SK-N-DZ (cell line): ENCODE measurements at regions not wholly inside any gene's neighbourhood (a gene's known extent, or its start where the extent isn't known, plus 50 kb on each side); places are given as distances from the start of the nearest gene placed in this dataset.
A peak's percentile ranks its signal among the peaks of the same experiment; 100 is the strongest.

Experiments
- DNase-seq: peaks from one replicate; pipeline ENCODE4 v3.0.0-alpha.2; 2015; ENCODE audit warnings: low spot score

DNA sequence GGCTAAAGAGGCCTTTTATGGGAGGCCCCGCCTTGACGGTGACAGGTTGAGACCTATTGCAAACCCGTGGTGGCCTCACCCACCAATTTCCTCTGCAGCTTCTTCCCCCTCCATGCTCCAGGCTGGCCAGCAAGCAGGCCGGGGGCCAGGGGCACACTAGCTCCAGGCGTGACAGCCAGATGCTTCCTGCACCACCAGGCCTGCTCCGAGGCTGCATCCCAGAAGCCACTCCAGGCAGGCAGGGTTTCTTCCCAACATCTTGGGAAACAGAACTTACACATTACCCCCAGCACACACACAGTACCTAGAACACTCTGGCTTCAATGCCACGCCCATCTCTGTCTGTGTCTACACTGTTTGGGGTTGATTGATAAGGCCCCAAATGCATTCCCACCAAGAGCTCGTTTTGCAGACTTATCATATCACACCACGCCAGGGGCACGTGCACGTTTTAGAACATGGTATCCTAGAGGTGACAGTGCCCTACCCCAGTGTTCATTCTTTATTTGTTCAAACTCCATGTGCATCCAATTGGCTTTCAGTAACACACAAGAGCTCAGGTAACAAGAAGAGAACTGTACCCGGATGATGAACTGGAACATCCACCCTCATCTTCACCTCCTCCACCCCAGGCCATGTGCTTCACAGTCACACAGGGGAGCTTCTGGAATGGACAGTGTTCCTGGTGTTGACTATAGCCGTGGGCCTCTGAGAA, 221.4 kb upstream of the RREB1 start:
- no peak for DNase-seq

DNA sequence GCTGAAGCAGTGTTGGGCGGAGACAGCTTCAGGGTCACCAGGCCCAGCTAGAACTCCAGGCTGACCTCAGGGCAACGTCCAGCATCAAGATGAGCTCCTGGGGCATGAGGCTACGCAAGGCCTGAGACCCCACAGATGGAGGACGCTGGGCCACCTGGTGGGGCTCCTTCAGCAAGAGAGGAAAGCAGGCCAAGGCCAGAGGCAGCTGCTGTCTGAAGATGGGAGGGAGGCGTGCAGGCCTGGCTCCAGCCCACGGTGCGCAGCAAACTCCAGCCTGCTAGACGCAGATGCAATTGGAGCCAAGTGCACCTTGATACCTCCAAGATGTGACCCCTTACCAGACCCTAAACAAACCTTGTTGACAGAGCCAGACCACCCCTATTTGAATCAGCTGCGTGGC, 220.9 kb upstream of the RREB1 start:
- no peak for DNase-seq

DNA sequence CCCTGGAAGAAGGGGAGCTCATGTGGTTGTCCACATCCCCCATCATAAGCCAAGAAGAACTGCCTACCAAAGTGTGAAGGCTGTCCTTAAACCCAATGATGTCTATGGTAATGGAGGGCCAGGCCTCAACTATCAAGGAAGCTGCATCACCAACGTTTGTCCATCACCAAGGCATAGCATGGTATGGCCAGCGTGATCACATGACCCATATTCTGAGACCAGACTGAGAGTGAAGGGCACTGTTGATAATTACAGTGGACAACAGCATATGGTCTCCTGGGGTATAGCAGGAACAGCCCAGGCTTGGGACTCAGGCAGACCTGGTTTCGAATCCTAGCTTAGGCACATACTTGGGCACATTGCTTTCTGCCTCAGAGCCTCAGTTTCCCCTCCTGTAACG, 218.2 kb upstream of the RREB1 start:
- DNase-seq, result no peak

DNA sequence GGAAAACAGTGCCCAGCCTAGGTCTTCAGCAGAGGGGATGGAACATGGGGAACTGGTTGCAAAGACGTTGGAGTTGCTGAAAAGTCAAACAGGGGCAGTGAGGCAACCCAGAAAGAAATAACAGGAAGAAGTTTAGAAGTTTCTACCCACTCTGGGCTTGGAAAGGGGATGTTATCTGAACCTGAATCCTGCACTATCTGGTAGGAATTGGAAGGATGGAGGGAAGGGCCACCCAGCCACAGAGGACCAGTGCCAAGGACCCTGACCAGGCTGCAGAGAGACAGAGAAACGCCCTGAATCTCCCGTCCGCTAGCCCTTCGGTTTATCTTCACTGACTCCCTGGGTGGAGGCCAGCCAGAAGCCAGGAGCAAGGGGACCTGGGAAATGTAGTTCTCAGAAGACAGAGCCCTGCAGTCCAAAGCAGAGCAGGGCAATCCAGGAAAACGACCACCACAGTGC, 217.3 kb upstream of the RREB1 start:
- no peak for DNase-seq

DNA sequence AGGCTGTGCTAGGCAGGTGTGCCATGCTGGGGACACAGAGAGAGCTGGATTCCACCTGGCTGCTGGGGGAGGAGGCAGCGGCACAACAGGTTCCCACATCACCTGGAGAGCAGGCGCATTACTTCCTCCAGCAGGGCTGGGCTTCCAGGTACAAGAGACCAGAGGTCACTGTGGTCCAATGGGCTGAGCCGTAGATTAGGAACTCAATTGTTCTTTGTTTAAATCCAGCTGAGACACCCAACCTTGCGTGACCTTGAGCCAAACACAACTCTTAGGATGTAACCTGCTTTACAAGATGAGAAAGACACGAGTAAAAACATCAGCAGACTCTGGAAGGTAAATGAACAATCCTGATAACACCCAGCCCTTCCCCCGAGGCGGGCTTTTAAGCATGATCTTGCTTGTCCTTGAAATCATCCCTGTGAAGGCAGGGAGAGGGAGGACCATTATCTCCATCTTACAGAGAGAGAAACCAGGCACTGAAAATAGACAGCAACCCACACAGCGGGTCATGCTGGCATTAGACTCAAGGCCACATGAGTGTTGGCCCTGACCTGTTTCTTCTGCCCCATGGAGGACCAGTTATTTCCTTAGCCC, 216.5 kb upstream of the RREB1 start:
- no peak for DNase-seq

DNA sequence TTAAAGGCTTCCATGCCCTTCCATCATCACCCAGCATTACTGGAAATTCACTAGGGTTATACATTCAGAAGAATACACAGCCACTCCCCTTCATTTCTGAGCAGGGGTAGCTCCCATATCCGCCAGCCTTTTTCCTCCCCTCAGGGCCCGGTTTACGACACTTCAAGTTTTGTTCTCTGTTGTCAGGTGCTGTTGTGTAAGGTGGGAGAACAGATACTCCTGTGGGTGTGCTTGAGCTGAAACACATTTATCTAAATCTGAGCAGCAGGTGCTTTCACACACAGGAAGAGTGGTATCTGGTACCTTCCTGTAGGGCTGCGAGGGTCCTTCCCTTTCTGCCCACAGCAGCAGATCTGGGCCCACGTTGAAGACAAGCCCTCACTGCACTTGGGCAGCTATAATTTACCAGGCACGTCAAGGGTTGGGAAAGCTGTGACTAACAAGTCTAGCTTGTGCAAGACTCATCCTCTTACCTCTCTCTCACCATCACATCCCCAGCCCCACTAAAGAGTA, 215.8 kb upstream of the RREB1 start:
- DNase-seq, result no peak

DNA sequence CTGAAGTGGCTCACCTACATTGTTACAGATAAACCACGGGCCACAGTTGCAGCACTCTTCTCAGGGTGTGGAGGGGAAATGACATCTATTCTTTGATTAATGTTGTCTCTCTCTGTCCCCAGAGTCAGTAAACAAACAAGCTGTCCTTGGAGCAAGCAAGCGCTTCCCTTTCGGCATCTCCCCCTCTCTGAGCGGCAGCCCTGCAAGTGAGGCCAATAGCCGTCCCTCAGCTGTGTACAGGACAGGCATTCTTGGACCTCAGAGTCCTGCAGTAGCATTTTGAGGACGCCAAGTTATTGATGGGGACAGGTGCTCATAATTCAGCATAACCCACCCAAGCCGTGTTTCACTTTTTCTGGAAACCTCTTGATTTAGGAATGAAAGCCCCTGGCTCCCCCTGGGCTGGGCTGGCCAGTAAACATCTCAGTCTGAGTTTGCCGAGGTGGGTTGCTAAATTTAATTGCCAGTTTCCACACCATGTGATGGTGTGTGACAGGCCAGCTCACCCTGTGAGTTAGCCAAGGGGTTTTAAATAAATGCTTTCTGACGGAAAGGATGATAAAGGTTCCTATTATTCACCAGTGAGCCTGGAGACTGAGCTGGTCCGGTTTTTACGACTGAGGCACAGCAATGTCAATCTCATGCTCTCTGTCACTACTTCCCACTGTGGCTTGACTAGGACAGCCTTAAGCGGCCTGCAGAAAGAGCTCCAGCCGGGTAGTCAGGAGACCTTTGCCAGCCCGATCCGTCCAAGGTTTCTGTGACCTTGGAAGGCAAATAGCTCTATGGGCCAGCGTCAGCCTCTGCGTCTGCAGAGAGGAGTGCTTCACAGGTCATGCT, 214.8 kb upstream of the RREB1 start:
- no peak for DNase-seq

DNA sequence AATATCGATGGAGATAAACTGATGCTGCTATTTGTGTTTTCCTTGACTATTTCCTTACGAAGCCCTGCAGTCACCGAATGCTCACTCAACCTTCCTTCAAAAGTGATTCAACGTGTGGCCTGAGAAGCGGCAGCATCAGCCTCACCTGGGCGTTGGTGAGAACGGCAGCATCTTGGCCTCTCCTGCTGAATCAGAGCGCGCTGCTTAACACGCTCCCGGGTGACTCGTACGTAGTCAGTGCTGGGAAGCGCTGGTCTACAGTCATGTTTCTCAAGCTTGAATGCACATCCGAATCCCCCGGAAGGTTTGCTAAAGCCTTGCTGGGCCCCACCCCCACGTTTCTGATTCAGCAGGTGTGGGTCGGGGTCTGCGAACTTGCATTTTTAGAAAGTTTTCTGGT, 214.1 kb upstream of the RREB1 start:
- no peak for DNase-seq

DNA sequence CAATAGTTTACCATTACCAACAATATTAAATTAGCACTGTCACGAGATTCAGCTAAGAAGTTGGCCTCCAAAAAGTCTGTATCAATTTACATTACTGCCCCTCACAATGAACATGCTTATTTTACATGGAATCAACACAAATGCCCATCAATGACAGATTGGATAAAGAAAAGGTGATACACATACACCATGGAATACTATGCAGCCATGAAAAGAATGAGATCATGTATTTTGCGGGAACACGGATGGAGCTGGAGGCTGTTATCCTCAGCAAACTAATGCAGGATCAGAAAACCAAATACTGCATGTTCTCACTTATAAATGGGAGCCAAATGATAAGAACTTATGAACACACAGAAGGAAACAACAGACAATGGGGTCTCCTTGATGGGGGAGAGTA, 211.8 kb upstream of the RREB1 start:
- no peak for DNase-seq

DNA sequence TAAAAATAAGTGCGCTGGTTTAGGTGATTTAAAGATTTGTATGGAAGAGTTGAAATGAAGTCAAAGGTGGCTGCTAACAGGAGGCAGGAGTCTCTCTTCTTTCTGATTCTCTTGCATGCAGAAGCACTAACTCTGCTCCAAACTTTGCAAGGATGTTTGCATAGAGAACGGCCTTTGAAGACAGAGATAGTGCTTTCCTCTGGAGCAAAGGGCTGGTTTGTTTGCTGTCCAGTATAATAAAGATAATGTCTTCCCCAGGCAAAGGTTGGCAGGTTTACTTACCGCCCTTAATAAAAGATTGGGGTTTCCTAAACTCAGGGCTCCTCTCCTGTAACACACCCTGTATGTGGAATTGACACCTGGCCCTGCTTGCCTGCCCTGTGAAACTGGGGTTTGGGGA, 210.6 kb upstream of the RREB1 start:
- no peak for DNase-seq

DNA sequence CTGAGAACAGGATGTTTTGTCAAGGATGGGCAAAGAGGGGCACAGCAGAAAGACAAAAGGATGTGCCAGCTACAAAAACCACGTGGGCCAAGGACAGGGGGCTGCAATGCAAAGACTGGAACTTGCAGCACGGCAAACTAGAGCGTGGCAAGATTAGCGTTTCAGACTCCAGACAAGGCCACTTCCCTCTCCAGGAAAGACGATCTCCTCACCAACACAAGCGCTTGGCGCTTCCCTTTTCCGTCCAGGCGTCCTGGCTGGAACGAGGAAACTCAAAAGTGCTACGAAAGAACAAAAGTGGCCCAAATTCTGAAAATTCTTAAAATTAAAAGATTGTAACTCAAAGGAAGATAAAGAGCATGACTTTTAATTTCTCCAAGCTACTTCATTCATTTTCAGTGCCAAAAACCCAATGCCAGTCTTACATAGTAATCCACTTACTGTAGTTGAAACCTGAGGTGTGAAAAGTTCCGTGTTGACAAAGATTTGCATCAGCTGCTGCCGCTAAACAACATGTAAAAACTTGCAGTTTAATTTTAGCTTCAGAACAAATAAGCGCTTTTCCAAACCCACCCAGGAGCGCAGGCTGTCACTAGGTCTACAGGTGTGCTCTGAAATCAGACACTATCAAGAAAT, 207.1 kb upstream of the RREB1 start:
- no peak for DNase-seq

DNA sequence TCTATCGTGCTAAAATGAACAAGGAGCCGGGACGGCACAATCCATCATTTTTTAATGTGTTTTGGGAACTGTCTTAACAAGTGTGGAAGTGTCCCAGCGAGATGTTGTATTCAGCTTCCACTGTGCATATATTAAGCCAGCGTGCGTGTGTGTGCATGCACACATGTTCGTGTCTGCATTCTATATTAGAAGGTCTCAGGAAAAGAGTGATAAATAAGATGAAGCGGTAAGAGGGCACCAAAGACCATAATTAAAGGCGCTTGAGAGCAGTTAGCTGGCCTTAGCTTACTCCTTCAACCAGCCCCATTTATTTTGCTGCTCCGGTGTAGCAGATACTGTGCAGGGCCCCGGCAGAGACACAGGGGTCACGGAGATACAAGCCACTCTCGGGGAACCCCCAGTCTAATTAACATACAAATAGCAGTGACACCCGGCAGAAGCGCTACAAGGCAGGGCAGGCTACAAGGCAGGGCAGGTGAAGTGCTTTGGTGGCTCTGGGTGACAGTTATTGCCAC, 206.5 kb upstream of the RREB1 start:
- DNase-seq, result no peak

DNA sequence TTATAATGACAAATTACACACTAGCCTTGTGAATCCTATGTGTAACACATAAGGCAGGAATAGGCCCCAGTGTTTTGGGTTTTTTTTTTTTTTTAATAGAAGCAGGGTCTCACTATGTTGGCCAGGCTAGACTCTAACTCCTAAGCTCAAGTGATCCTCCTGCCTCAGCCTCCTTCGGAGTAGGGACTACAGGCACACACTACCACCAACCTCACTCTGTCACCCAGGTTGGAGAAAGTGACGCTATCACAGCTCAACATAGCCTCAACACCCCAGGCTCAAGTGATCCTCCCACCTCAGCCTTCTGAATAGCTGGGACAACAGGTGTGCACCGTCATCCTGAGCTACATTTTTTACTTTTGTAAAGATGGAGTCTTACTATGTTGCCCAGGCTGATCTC, 205.8 kb upstream of the RREB1 start:
- no peak for DNase-seq

DNA sequence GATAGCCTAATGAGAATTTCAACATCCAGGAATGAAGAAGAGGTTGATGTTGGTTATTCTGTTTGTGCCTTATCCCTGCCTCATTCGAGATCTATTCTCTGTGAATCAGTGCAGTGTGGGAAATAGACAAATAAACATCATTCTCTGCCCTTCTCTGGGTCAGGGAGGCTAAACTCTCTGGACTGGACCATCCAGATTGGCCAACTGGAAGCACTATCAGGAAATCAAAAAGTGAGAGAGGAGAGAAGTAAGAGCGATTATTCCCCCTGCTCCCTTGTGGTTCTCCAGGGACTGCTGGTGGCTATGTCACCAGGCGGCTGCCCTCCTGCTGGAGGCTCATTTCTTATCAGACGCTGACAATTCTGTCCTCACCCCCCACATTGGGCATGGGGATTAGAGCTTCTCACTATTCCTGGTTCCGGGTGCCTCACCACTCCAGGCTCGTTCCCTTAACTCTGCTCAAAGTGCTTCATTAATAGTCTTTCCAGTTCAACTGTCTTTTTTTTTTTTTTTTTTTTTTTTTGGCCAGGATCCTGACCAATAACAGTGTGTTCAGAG, 201.7 kb upstream of the RREB1 start:
- DNase-seq, result no peak

DNA sequence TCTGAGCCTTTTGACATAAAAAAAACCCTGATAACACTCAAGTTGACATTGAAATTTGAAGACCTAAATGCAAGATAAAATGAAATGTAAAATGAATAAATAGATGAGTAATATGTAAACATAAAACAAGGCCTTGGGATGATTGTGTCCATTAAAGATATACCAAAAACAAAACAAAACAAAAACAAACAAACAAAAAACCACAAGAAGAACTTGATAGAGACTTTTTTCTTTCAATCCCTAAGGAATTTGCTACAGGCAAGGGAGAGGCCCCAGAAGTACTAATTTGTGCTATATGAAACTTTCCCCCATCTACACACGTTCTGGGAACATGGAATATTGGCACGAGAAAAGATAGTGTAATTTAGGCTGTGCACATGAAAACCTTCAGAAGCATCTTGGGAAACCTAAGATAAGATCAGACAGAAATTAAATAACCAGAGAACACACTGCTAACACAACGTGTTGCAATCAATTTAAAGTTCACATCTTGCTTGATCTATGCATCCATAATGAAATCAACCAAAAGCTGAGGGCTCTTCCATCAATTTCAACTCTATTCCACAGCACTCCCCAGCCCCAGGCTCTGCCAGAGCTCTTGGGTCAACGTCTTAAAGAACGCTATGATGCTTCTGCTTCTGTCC, 201.1 kb upstream of the RREB1 start:
- DNase-seq, result peak; percentile 11

DNA sequence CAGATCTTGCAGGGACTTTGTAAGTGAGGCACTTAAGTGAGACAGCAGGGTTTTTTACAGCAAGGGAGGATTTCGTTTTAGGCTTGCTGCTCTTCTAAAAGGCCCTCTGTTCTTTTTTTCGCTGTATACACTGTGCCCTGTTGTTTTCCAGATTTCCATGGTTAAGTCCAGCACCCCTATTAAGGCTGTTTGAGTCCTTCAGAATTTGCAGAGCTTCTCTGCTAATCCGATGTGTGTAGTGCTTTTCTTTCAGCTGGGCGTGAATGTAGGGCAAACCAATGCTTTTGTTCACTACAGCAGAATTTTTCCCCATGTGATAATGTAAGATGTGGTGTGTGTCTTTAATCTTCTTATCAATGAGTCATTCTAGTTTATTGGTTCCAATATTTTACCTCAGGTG, 200.5 kb upstream of the RREB1 start:
- DNase-seq, result no peak

DNA sequence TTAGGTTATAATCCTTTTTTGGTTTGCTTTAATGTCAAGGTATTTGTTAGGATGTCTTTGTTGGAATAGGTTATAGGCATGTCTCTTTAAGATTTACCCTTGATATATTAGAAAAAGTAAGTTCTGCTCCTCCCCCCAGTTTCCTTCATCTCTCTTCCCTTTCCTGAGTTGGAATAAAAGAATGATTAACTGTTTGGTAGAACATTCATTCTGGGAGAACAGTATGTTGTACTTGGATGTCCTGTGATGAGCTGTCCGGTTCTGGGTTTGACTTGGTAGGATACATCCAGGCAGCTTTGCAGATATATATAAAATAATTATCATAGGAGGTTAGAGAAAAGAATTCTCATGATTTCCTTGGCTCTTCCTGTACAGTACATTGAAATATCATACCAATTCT, 199.6 kb upstream of the RREB1 start:
- DNase-seq, result no peak

DNA sequence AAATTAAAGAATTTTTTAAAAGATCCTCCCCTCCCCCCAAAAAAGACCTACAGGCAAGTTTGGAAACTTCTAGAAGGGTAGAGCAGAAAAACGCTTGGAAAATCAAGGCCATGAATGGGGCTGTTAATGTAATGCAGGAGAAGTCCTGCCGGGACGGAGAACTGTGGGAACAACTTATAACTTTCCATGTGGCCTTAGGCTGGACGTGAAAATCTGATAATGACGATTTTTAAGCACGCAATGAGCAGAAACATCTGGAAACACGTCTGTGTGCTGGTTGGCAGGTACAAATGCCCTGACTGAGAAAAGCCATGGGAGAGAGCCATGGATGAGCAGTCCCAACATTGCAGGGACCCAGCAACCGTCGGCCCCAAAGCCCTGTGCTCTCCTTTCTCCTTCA, 198.7 kb upstream of the RREB1 start:
- DNase-seq, result no peak

DNA sequence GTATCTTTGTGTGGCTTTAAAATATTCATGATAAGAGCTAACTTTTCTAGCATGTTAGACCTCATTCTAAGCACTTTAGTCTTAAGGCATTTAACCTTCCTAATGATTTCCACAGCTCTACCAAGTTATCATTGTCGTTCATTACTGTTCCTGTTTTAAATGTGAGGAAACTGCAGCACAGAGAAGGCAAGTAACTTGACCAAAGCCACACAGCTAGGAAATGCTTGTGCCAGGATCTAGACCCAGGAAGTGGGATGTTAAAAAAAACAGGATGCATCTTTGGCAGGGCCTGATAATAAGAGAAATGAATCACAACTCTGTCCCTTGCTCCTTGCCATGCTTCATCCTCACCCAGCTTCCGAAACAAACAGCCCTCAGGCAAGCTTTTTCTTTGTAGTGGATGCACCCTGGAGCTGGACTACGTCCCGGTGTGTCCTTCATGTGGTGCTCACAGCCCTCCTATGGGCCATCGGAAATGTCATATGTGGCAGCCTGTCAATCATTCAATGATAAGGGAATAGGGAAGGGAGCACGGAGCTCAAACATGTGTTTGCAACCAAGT, 196.9 kb upstream of the RREB1 start:
- DNase-seq, result no peak

DNA sequence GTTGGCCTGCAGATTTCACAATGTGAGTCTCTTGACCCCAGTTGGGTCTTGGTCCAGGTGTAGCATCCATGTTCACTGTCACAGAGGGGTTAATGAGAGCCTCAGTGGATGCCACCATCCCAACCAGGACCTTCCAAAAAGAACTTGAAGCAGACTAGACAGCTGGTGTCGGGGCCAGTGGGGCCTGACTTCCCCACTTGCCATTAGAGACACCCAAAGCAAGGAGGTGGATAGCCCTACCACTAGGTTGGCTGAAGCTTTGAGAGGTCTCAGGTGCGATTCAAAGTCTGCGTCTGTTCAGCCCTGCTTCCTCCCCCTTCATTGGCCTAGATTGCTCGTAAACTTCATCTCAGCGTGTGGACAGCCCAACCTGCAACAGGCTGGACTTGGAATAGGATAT, 196.4 kb upstream of the RREB1 start:
- no peak for DNase-seq
